ENCODE measurements at regions not wholly inside any gene's neighbourhood (a gene's known extent, or its start where the extent isn't known, plus 50 kb on each side); places are given as distances from the start of the nearest gene placed in this dataset.

- TF ChIP-seq CTCF (IDR thresholded peaks at IDR 0.05), result no peak
- no peak for DNase-seq (ENCODE audit: low spot score)
- Histone ChIP-seq H3K4me3 (no peak overlapping the region), H3K27ac (no peak overlapping the region)
These were observed 92.4 kb upstream of the ANKRD34C start for GRCh38 chr15:79190093-79190492.

- Histone ChIP-seq H3K27ac (no peak overlapping the region), H3K4me3 (no peak overlapping the region)
- no peak for TF ChIP-seq CTCF (IDR thresholded peaks at IDR 0.05)
- DNase-seq (ENCODE audit: low spot score), result peak; percentile 53
These were observed 95.9 kb upstream of the ANKRD34C start for GRCh38 chr15:79186616-79187015.

GRCh38 chr15:79185199-79185598 is 94.6 kb upstream of the RASGRF1 start:
- no peak for TF ChIP-seq CTCF (IDR thresholded peaks at IDR 0.05)
- Histone ChIP-seq H3K27ac (no peak overlapping the region), H3K4me3 (no peak overlapping the region)
- DNase-seq (ENCODE audit: low spot score), result no peak

- DNase-seq (ENCODE audit: low spot score), result no peak
- no peak overlapping the region for H3K4me3 ChIP-seq
- peak; percentile 95 for TF ChIP-seq CTCF (IDR thresholded peaks at IDR 0.05)
- H3K27ac ChIP-seq, result no peak overlapping the region
These were observed 93.9 kb upstream of the RASGRF1 start for GRCh38 chr15:79184465-79184892.

GRCh38 chr15:79180318-79180717 is 89.7 kb upstream of the RASGRF1 start:
- Histone ChIP-seq H3K4me3 (no peak overlapping the region), H3K27ac (no peak overlapping the region)
- DNase-seq (ENCODE audit: low spot score), result no peak
- TF ChIP-seq CTCF (IDR thresholded peaks at IDR 0.05), result no peak

- DNase-seq (ENCODE audit: low spot score), result no peak
- TF ChIP-seq CTCF (IDR thresholded peaks at IDR 0.05), result no peak
- Histone ChIP-seq H3K4me3 (no peak overlapping the region), H3K27ac (no peak overlapping the region)
These were observed 89.0 kb upstream of the RASGRF1 start for GRCh38 chr15:79179597-79179996.

- Histone ChIP-seq H3K4me3 (no peak overlapping the region), H3K27ac (no peak overlapping the region)
- no peak for TF ChIP-seq CTCF (IDR thresholded peaks at IDR 0.05)
- no peak for DNase-seq (ENCODE audit: low spot score)
These were observed 88.6 kb upstream of the RASGRF1 start for GRCh38 chr15:79179108-79179561.

Measured in coronary artery (tissue), 2 donors.